HG02623 (cell line): ENCODE measurements at regions not wholly inside any gene's neighbourhood (a gene's known extent, or its start where the extent isn't known, plus 50 kb on each side); places are given as distances from the start of the nearest gene placed in this dataset.
"Not testable (repeated sequence)": the region's sequence is repeated elsewhere in the genome, so short reads cannot be mapped to it uniquely, and the experiment has no call there.

Source experiments
- ATAC-seq: cut with Tn5 transposase; IDR thresholded peaks from one replicate; pipeline ENCODE4 v1.9.1; 2021; ENCODE audit warnings: moderate library complexity; ENCODE audit not compliant: unreplicated experiment

DNA sequence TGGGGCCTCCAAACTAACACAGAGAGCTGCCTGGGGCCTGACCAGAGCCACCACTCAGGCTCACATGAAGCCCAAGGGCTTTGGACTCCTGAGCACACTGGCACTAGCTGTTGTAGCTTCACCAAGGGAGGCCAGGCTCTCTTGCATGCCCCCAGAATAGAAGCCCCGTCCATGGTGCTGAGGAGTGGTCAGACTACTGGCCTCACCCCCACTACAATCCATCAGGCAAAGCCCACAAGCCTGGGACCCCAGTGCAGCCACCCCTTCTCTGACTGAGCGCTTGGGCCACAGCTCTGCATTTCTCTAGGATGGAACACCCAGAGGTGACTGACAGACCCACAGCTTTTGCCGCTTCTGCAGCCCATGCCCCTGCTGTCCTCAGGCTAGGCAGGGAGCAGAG lies 180.8 kb downstream of the PYDC2 start:
- no peak for ATAC-seq

GRCh38 chr3:191644291-191644690 lies 183.3 kb downstream of the PYDC2 start:
- no peak for ATAC-seq

DNA sequence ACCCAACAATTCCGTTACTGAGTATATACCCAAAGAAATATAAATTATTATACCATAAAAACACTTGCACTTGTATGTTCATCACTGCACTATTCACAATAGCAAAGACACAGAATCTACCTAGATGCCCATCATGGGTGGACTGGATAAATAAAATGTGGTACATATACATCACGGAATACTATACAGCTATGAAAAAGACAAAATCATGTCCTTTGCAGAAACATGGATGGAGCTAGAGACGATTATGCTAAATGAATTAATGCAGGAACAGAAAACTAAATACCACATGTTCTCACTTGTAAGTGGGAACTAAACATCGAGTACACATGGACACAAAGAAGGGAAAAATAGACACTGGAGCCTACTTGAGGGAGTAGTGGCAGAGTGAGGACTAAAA lies 185.3 kb downstream of the PYDC2 start:
- ATAC-seq, result no peak

DNA sequence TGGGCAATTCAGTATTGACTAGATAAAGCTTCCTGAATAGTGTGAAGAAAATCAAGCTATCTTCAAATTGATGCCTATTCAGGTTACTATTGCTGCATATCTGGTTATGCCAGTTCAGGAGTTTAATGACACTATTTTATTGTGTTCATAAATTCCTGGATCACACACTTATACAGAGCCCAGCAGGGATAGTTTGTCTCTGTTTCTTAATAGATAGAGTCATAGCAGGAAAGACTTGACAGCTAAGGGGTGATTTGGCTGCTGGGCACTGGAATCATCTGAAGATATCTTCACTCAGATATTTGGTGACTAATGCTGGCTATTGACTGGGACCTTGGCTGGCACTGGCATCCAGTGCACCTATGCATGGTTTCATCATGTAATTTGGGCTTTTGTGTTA lies 187.8 kb downstream of the PYDC2 start:
- no peak for ATAC-seq

GRCh38 chr3:191649626-191650025 lies 188.7 kb downstream of the PYDC2 start:
- ATAC-seq, result no peak

GRCh38 chr3:191658781-191659419 lies 197.9 kb downstream of the PYDC2 start:
- ATAC-seq, result not testable (repeated sequence)

- not testable (repeated sequence) for ATAC-seq
Measured at GRCh38 chr3:191662150-191662549, 201.2 kb downstream of the PYDC2 start.

DNA sequence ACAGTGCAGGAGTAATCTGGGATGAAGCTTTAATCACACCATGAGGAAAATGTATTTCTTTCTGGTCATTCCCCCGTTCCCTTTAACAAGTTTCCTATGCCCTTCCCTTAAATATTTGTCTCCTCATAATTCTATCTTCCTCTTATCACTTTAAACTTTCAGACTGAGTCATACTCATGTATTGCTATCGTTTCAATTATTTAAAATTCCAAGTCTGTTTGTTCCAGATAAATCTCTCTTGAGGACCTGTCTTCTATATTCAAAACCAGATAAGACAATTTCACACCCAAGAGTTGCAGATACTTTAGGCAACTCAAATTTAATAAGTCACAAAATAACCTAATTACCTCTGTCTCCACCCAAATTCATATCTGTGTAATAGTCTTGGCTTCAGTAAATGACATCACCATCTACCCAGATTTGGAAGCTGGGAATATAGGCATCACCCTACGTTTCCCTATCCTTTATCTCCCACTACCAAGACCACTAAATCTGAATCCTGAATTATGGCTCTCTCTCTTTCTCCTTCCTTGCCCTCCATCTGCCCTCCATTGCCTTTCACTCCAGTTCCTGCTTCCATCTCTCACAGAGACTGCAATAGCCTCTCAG lies 220.1 kb downstream of the PYDC2 start:
- no peak for ATAC-seq

- ATAC-seq, result no peak
Measured at GRCh38 chr3:191682961-191683360, 222.0 kb downstream of the PYDC2 start.

- no peak for ATAC-seq
Measured at GRCh38 chr3:191686626-191687025, 225.7 kb downstream of the PYDC2 start.

DNA sequence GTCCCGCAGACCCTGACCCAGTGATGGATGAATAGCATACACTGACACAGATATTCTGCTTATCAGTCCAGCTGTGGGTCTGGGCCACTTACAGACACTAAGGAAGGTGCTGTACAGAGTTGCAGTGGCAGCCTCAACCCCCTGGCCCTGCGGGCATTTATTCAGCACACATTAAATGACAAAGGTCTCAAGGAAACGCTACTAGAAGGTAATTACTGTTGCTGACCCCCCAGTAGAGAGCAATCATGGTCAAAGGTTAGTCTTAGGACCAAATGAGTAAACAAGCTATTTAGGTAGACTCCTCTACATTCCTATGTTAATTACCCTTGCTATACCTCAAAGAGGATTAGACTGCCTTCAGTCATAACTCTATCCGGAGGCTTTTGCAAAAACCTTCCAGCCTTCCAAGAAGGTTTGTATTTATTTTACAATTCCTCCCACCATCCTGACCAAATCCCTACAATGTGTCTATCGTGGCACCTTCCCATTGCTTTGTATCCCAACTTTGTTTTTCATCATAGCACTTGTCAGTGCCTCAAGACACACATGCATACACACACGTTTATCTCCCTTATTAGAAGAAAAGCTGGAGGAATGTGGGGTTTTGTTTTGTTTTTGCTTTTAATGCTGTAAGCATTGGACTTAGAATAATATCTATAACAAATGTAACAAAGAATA lies 227.9 kb downstream of the PYDC2 start:
- ATAC-seq, result no peak

- not testable (repeated sequence) for ATAC-seq
Measured at GRCh38 chr3:191691184-191691583, 230.2 kb downstream of the PYDC2 start.

DNA sequence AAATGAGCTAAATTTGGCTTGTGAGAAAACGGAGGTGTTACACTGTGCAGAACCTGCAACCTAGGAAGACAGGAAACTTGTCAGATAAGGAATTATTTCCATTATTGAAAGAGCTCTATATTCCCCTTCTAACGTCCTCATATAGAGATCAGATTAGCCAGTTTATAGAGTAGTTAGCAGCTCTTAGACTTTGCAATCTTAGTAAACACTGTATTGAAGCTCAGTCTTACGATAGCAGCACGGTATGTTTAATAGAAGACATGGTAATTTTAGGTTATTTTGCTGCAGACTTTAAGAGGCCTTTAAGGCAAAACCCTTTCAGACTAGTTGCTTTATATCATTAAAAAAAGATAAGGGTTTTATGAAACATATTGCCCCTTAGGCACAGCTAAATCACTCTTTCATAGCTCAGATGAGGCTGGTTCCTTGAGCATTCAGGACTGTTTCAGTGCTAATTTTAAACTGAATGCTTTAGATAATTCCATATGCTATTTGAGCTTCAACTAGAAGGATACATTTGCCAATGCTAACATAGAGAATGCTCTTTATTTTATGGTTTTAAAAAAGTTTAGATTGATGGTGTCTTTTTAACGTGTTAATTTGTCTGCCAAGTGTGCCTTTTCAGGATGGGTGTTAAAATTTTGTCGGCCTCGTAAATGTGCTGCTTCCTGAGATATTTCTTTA lies 234.3 kb downstream of the PYDC2 start:
- no peak for ATAC-seq

DNA sequence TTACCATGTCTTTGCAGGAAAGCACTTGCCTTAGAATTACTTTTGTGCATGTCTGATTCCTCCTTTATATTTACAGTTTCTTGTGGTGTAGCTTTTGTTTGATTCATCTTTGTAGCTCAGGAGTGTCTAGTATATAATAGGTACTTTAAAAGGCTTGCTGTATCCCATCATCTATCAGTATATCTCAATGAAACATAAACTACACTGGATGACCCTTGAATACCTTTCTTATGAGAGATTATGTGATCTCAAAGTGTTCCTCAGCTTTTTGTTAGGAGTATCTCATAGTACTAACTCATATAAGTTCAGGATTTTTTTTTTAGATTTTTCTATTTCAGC lies 234.8 kb downstream of the PYDC2 start:
- ATAC-seq, result no peak

DNA sequence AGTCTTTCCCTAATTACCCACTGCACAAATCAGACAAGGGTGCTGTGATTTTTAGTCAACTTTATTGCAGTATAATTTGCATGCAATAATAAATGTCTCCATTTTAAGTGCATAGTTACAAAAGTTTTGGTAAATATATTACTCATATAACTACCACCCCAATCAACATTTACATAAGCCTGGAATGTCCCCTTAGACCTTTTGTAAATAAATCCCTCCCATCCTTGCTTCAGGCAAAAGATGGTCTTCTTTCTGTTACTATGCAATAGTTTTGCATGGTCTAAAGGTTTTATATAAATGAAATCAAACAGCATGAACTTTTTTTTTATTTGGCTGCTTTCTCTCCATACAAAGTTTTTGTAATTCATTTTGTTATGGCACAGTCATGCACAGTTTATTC lies 235.4 kb downstream of the PYDC2 start:
- no peak for ATAC-seq

DNA sequence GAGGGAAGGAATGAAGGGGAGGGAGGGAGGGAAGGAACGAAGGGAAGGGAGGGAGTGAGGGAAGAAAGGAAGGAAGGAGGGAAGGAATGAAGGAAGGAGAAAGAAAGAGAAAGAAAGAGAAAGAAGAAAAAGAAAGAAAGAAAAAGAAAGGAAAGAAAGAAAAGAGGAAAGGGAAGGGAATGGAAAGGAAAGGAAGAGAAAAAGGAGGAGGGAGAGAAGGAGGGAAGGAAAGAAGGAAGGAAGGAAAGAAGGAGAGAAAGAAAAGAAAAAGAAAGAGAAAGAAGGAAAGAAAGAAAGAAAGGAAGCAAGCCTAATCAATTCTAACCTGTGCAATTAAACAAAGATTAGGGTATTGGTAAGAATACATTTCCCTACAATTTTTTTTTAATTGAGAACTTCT lies 238.6 kb downstream of the PYDC2 start:
- ATAC-seq, result no peak

GRCh38 chr3:191702121-191702520 lies 241.2 kb downstream of the PYDC2 start:
- ATAC-seq, result no peak

GRCh38 chr3:191707817-191708216 lies 246.9 kb downstream of the PYDC2 start:
- no peak for ATAC-seq

- ATAC-seq, result no peak
Measured at GRCh38 chr3:191715585-191715984, 254.6 kb downstream of the PYDC2 start.

DNA sequence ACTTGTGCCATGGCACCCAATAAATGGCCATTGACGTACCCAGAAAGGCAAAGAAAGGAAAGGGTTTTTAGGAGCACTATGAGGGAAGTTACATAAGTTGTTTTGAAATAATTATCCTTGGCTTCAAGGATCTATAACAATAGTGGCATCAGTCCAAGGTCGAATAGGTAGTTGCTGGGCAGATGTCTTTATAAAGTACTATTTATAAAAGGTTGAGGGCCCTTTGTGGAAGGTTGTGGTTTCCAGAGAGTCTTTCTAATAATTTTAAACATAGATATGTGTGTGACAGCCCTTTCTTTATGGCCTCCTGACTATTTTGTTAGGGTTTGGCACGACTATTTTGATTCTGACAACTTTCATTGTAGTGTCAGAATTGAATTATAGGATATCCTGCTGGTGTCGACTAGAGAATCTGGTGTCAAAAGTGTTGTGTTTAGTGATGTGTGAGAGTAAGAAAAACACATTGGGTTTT lies 260.5 kb downstream of the PYDC2 start:
- no peak for ATAC-seq

- no peak for ATAC-seq
Measured at GRCh38 chr3:191721990-191722389, 261.0 kb downstream of the PYDC2 start.

DNA sequence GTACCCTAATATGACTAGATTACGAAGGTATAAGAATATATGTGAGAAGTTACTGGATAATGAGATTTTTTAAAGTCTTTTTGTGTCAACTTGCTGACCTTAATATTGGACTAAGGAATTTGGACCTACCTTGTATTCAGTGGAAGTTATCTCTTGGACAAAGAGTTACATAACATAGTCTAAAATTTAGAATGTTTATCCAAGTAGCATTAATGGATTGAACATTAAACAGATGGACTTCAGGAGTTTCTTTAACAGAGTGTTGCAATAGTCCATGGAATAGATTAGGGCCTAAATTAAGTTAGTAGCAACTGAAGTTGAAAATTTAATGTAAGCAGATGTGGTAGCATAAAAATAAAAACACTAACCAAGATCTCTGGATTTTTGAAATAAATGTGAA lies 266.4 kb downstream of the PYDC2 start:
- no peak for ATAC-seq
